ENCODE measurements at regions not wholly inside any gene's neighbourhood (a gene's known extent, or its start where the extent isn't known, plus 50 kb on each side); places are given as distances from the start of the nearest gene placed in this dataset.
A peak's percentile ranks its signal among the peaks of the same experiment; 100 is the strongest.

- ChIA-PET CTCF (interaction anchor here (1.5 to 3.0 kb wide), 3 partner anchors 10 to 223 kb away, joined by 3 to 8 read pairs (median 7); no protein-coding TSS in a partner anchor), POLR2A (no interaction called here)
- Histone ChIP-seq H4K20me1 (ENCODE audit: insufficient read depth) (no peaks in the 10 kb centered on the region), H3K9me3 (no peaks in the 10 kb centered on the region), H3K4me3 (ENCODE audit: low read depth in 2 of 2, low read length in 1 of 2) (no peak overlapping the region), H3F3A (replicated peaks; ENCODE audit: insufficient read depth) (no peaks in the 10 kb centered on the region), H3K79me2 (ENCODE audit: insufficient read depth) (no peaks in the 10 kb centered on the region), H3K4me1 (ENCODE audit: control insufficient read depth in 1 of 2, insufficient read depth in 2 of 2, low read depth in 1 of 2, low read length in 1 of 2) (peaks cover 0 to 7% of the 10 kb centered on the region in 2 experiments; a peak in 1 of 4 replicates), H3K4me2 (no peak overlapping the region), H3K9me2 (no peaks in the 10 kb centered on the region), H3K36me3 (replicated peaks in 1 of 2; ENCODE audit: control insufficient read depth in 1 of 2, insufficient read depth in 2 of 2, low read length in 1 of 2) (no peaks in the 10 kb centered on the region), H3K27me3 (ENCODE audit: insufficient read depth) (no peaks in the 10 kb centered on the region; the same call in 1 of the 2 replicates), H3K9ac (no peak overlapping the region), H3K27ac (ENCODE audit: low read depth in 2 of 2, low read length in 1 of 2) (no peak overlapping the region), H2AFZ (ENCODE audit: low read depth) (no peak overlapping the region)
- peak; percentile 29 for DNase-seq
- WGBS (ENCODE audit: low lambda C conversion rate) = 84% methylated on average over 4 of the region's 4 CpGs
- TF ChIP-seq GABPA (IDR thresholded peaks at IDR 0.05; ENCODE audit: low read depth) (no peak), POLR2AphosphoS5 (IDR thresholded peaks at IDR 0.05; ENCODE audit: low read depth, low read length) (no peak), JUND (IDR thresholded peaks at IDR 0.05) (no peak), USF2 (IDR thresholded peaks at IDR 0.05; ENCODE audit: borderline replicate concordance, low read depth, low read length) (no peak), USF1 (IDR thresholded peaks at IDR 0.05; ENCODE audit: borderline replicate concordance, low read depth) (no peak)
Observed at GRCh38 chr11:45593992-45594391, 71.4 kb downstream of the CHST1 start.

GRCh38 chr11:45592636-45593035 is 72.8 kb downstream of the CHST1 start:
- Histone ChIP-seq H3K9ac (no peak overlapping the region), H3K4me3 (ENCODE audit: low read depth in 2 of 2, low read length in 1 of 2) (no peak overlapping the region), H4K20me1 (ENCODE audit: insufficient read depth) (no peaks in the 10 kb centered on the region), H3K9me2 (no peaks in the 10 kb centered on the region), H3F3A (replicated peaks; ENCODE audit: insufficient read depth) (no peaks in the 10 kb centered on the region), H3K27ac (ENCODE audit: low read depth in 2 of 2, low read length in 1 of 2) (no peak overlapping the region), H3K79me2 (ENCODE audit: insufficient read depth) (no peaks in the 10 kb centered on the region), H3K4me1 (ENCODE audit: control insufficient read depth in 1 of 2, insufficient read depth in 2 of 2, low read depth in 1 of 2, low read length in 1 of 2) (peaks cover 0 to 7% of the 10 kb centered on the region in 2 experiments; a peak in 1 of 4 replicates), H3K36me3 (replicated peaks in 1 of 2; ENCODE audit: control insufficient read depth in 1 of 2, insufficient read depth in 2 of 2, low read length in 1 of 2) (no peaks in the 10 kb centered on the region), H3K27me3 (ENCODE audit: insufficient read depth) (no peaks in the 10 kb centered on the region; the same call in 1 of the 2 replicates), H3K9me3 (no peaks in the 10 kb centered on the region), H3K4me2 (no peak overlapping the region), H2AFZ (ENCODE audit: low read depth) (no peak overlapping the region)
- WGBS (ENCODE audit: low lambda C conversion rate) = 34% methylated on average over 6 of the region's 6 CpGs
- TF ChIP-seq POLR2AphosphoS5 (IDR thresholded peaks at IDR 0.05; ENCODE audit: low read depth, low read length) = no peak
- TF ChIP-seq RAD21 (IDR thresholded peaks at IDR 0.05; ENCODE audit: low read length) = no peak
- no peak for TF ChIP-seq MEF2A (IDR thresholded peaks at IDR 0.05; ENCODE audit: borderline replicate concordance, low read depth)
- TF ChIP-seq CHD2 (IDR thresholded peaks at IDR 0.05; ENCODE audit: low read length, partially characterized antibody) = no peak
- DNase-seq = no peak
- POLR2A ChIA-PET = no interaction called here
- CTCF ChIA-PET = interaction anchor here (1.2 to 1.5 kb wide), 3 partner anchors 10 to 179 kb away, joined by 3 to 4 read pairs (median 3); no protein-coding TSS in a partner anchor

GRCh38 chr11:45590743-45591142 is 74.7 kb downstream of the CHST1 start:
- H3K27ac ChIP-seq (ENCODE audit: low read depth in 2 of 2, low read length in 1 of 2) = no peak overlapping the region
- no peak overlapping the region for H3K4me3 ChIP-seq (ENCODE audit: low read depth in 2 of 2, low read length in 1 of 2)
- peak; percentile 53 for DNase-seq
- no peaks in the 10 kb centered on the region; the same call in 1 of the 2 replicates for H3K27me3 ChIP-seq (ENCODE audit: insufficient read depth)
- H3K9me2 ChIP-seq = no peaks in the 10 kb centered on the region
- no peak overlapping the region for H3K9ac ChIP-seq
- no peaks in the 10 kb centered on the region for H3F3A ChIP-seq (replicated peaks; ENCODE audit: insufficient read depth)
- H3K9me3 ChIP-seq = no peaks in the 10 kb centered on the region
- H3K36me3 ChIP-seq (replicated peaks in 1 of 2; ENCODE audit: control insufficient read depth in 1 of 2, insufficient read depth in 2 of 2, low read length in 1 of 2) = no peaks in the 10 kb centered on the region
- ChIA-PET CTCF (interaction anchor here (0.5 to 2.0 kb wide), 3 partner anchors 64 to 220 kb away, joined by 3 to 5 read pairs (median 3); no protein-coding TSS in a partner anchor), POLR2A (no interaction called here)
- 38% methylated on average over 3 of the region's 3 CpGs for WGBS (ENCODE audit: low lambda C conversion rate)
- H2AFZ ChIP-seq (ENCODE audit: low read depth) = no peak overlapping the region
- no peaks in the 10 kb centered on the region for H3K79me2 ChIP-seq (ENCODE audit: insufficient read depth)
- peaks cover 0 to 7% of the 10 kb centered on the region in 2 experiments; a peak in 1 of 4 replicates for H3K4me1 ChIP-seq (ENCODE audit: control insufficient read depth in 1 of 2, insufficient read depth in 2 of 2, low read depth in 1 of 2, low read length in 1 of 2)
- no peaks in the 10 kb centered on the region for H4K20me1 ChIP-seq (ENCODE audit: insufficient read depth)
- H3K4me2 ChIP-seq = no peak overlapping the region
- no peak for TF ChIP-seq USF1 (IDR thresholded peaks at IDR 0.05; ENCODE audit: borderline replicate concordance, low read depth)
- no peak for TF ChIP-seq REST (IDR thresholded peaks at IDR 0.05; ENCODE audit: low read depth, low read length)
- TF ChIP-seq FOSL2 (IDR thresholded peaks at IDR 0.05; ENCODE audit: borderline replicate concordance, low read depth) = no peak
- no peak for TF ChIP-seq MXI1 (IDR thresholded peaks at IDR 0.05; ENCODE audit: low read depth, low read length)
- TF ChIP-seq NFIC (IDR thresholded peaks at IDR 0.05; ENCODE audit: borderline replicate concordance) = no peak
- no peak for TF ChIP-seq CHD2 (IDR thresholded peaks at IDR 0.05; ENCODE audit: low read length, partially characterized antibody)
- TF ChIP-seq CTCF (IDR thresholded peaks at IDR 0.05) = no peak
